ENCODE measurements at regions not wholly inside any gene's neighbourhood (a gene's known extent, or its start where the extent isn't known, plus 50 kb on each side); places are given as distances from the start of the nearest gene placed in this dataset.

- H2BK15ac ChIP-seq (ENCODE audit: low read depth, low read length): no peak overlapping the region
- H3K9ac ChIP-seq (ENCODE audit: extremely low read depth, insufficient read length, low read length): no peak overlapping the region
- H3K4me2 ChIP-seq (ENCODE audit: insufficient read depth, insufficient read length, low read length): no peak overlapping the region
- no peaks in the 10 kb centered on the region for H3K27me3 ChIP-seq (ENCODE audit: insufficient read depth, low read length)
- DNase-seq: no peak
- no peak overlapping the region for H3K56ac ChIP-seq (ENCODE audit: insufficient read length, low read depth, low read length)
- H2AFZ ChIP-seq (ENCODE audit: low read length): no peak overlapping the region
- no peaks in the 10 kb centered on the region for H4K20me1 ChIP-seq (ENCODE audit: control insufficient read depth, insufficient read depth, insufficient read length)
- H3K18ac ChIP-seq (ENCODE audit: insufficient read length, low read depth, low read length): no peak overlapping the region
- no peaks in the 10 kb centered on the region for H3K9me3 Mint-ChIP-seq
- no peak overlapping the region for H3K27ac ChIP-seq (ENCODE audit: insufficient read length, low read depth, low read length)
- H4K8ac ChIP-seq (replicated peaks; ENCODE audit: insufficient read length, low read depth, low read length): no peak overlapping the region
- no peak overlapping the region for H3K4me3 Mint-ChIP-seq
- no peak overlapping the region for H3K23ac ChIP-seq (ENCODE audit: insufficient read length, low read depth, low read length)
- no peaks in the 10 kb centered on the region for H3K79me1 ChIP-seq (ENCODE audit: insufficient read depth, low read depth, low read length, poor library complexity, severe bottlenecking)
- H2BK12ac ChIP-seq (ENCODE audit: insufficient read length, low read depth, low read length): no peak overlapping the region
- no peaks in the 10 kb centered on the region for H3K27me3 Mint-ChIP-seq (ENCODE audit: low read depth)
- H2AK5ac ChIP-seq (ENCODE audit: insufficient read length, low read length): no peak overlapping the region
- H3K14ac ChIP-seq (ENCODE audit: insufficient read depth, low read length): no peak overlapping the region
- no peak overlapping the region for H4K5ac ChIP-seq (ENCODE audit: insufficient read length, low read depth, low read length)
- WGBS (ENCODE audit: extremely low coverage, insufficient read length, low lambda C conversion rate): no CpG with 5 or more reads among the region's 3 CpGs
- H3K79me2 ChIP-seq (ENCODE audit: insufficient read depth, low read length): no peaks in the 10 kb centered on the region
- no peak overlapping the region for H3K4ac ChIP-seq (ENCODE audit: low read depth, low read length)
- H3K23me2 ChIP-seq (ENCODE audit: insufficient read length, low read depth, low read length, poor library complexity, severe bottlenecking): no peaks in the 10 kb centered on the region
- no peak overlapping the region for H4K91ac ChIP-seq (ENCODE audit: insufficient read length, low read depth, low read length)
- H3K9me3 ChIP-seq (ENCODE audit: control insufficient read depth, low read depth, low read length): no peaks in the 10 kb centered on the region
- no peak overlapping the region for H3T11ph ChIP-seq (ENCODE audit: low read length)
- H3K27ac Mint-ChIP-seq: no peak overlapping the region
- H2BK20ac ChIP-seq (ENCODE audit: low read depth, low read length, poor library complexity, severe bottlenecking): no peak overlapping the region
- H3K36me3 Mint-ChIP-seq (ENCODE audit: insufficient read depth in 1 of 3, low read depth in 3 of 3): no peaks in the 10 kb centered on the region
- no peaks in the 10 kb centered on the region for H3K4me1 ChIP-seq (ENCODE audit: insufficient read depth, low read length)
- H2BK120ac ChIP-seq (ENCODE audit: low read depth, low read length, poor library complexity, severe bottlenecking): no peak overlapping the region
- TF ChIP-seq CTCF (conservative IDR thresholded peaks at IDR 0.05): no peak
- no peak overlapping the region for H2BK5ac ChIP-seq (ENCODE audit: insufficient read length, low read length)
- no peaks in the 10 kb centered on the region for H3K4me1 Mint-ChIP-seq
Measured at GRCh38 chr2:225998116-225998515, 598.6 kb downstream of the NYAP2 start.

Data from H9 (cell line).